GM10248 (cell line): ENCODE measurements at regions not wholly inside any gene's neighbourhood (a gene's known extent, or its start where the extent isn't known, plus 50 kb on each side); places are given as distances from the start of the nearest gene placed in this dataset.

Source experiments
- CTCF ChIA-PET: fragments of 300-600 bp; sonication (Branson Sonifier 250); formaldehyde crosslinking; extraction: SDS; loops from one replicate; lab custom pipeline; 2021; ENCODE audit warnings: antibody characterized with exemption; lab: Yijun Ruan, JAX
- POLR2A ChIA-PET: fragments of 350-650 bp; sonication (Branson Sonifier 250); formaldehyde crosslinking; extraction: SDS; loops from one replicate; lab custom pipeline; 2020; ENCODE audit warnings: antibody characterized with exemption; lab: Yijun Ruan, JAX
- DNase-seq: peaks from one replicate; pipeline ENCODE4 v3.0.0; 2012; ENCODE audit errors: extremely low spot score
- CTCF ChIP-seq: IDR thresholded peaks from 2 replicates; pipeline ENCODE4 v1.5.1; 2012; ENCODE audit warnings: mild to moderate bottlenecking, low read depth; ENCODE audit errors: extremely low read depth, missing control alignments, control extremely low read depth

- TF ChIP-seq CTCF = no peak
- ChIA-PET CTCF (interaction anchor here (1.1 kb wide), 2 partner anchors 13 to 155 kb away, joined by 3 read pairs; no protein-coding TSS in a partner anchor), POLR2A (no interaction called here)
- DNase-seq = no peak
Observed at GRCh38 chr18:57991552-57991951, 52.5 kb upstream of the NEDD4L start.

- no peak for TF ChIP-seq CTCF
- no peak for DNase-seq
- POLR2A ChIA-PET = no interaction called here
- CTCF ChIA-PET = interaction anchor here (0.9 kb wide), 1 partner anchor 11 kb away, joined by 4 read pairs; no protein-coding TSS in a partner anchor
Observed at GRCh38 chr18:57989536-57989935, 54.5 kb upstream of the NEDD4L start.

- ChIA-PET CTCF (interaction anchor here (0.8 to 2.1 kb wide), 5 partner anchors 10 to 59 kb away, joined by 3 to 8 read pairs (median 4); partner anchors contain the start of gene NEDD4L), POLR2A (no interaction called here)
- TF ChIP-seq CTCF = no peak
- DNase-seq = no peak
Observed at GRCh38 chr18:57984490-57985115, 59.4 kb upstream of the NEDD4L start.

- CTCF ChIA-PET = interaction anchor here (0.8 to 2.1 kb wide), 6 partner anchors 11 to 59 kb away, joined by 3 to 8 read pairs (median 4); partner anchors contain the start of gene NEDD4L
- POLR2A ChIA-PET = no interaction called here
- no peak for TF ChIP-seq CTCF
Observed at GRCh38 chr18:57983965-57984364, 60.1 kb upstream of the NEDD4L start.

GRCh38 chr18:57983472-57983871, 60.6 kb upstream of the NEDD4L start:
- POLR2A ChIA-PET = no interaction called here
- DNase-seq = no peak
- CTCF ChIA-PET = interaction anchor here (1.1 to 2.1 kb wide), 5 partner anchors 12 to 138 kb away, joined by 3 to 8 read pairs (median 4); partner anchors contain the start of gene NEDD4L
- no peak for TF ChIP-seq CTCF

More at GRCh38 chr18:57983965-57984364, 60.1 kb upstream of the NEDD4L start:
- no peak for DNase-seq

- no peak for TF ChIP-seq CTCF
- ChIA-PET POLR2A (no interaction called here), CTCF (interaction anchor here (1.3 to 2.1 kb wide), 5 partner anchors 17 to 139 kb away, joined by 3 to 8 read pairs (median 4); partner anchors contain the start of gene NEDD4L)
- no peak for DNase-seq
Observed at GRCh38 chr18:57982372-57983021, 61.5 kb upstream of the NEDD4L start.
